ENCODE measurements at regions not wholly inside any gene's neighbourhood (a gene's known extent, or its start where the extent isn't known, plus 50 kb on each side); places are given as distances from the start of the nearest gene placed in this dataset.

DNA sequence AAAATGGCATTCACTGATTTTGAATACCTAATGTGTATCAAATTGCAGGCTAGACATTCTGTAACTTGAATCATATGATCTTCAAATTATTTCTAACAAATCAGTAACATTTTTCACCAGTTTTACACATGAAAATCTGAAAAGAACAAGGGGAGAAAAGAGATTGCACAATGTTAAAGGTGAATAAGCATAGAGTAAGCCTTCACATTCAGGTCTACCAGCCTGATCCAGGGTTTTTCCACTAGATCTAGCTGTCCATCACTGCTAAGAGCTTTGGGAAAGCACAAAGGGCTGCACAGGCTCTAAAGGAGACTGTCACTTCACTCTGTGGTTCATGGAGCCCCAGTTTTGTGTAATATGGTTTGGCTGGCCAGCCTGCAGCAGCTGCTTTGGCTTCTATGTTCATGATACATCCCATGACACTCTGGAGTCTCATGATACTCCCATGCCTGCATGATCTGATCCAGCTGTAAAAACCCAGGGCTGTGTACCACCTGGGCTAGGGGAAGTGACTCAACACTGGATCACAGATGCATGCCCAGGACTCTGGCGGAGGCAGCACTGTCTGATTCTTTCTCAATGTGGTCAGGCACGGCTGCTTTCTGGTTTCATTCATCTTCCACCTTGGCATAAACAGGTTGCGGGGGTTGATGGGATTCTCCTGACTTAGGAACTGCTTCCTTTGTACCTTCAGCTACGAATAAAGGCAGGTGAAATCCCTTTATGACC is 859.7 kb downstream of the GALC start:
- Mint-ChIP-seq H3K4me3 (no peak overlapping the region), H3K9me3 (peaks cover 9% of the 10 kb centered on the region), H3K4me1 (no peaks in the 10 kb centered on the region), H3K36me3 (ENCODE audit: low read depth) (no peaks in the 10 kb centered on the region), H3K27ac (no peak overlapping the region), H3K27me3 (no peaks in the 10 kb centered on the region)
- ATAC-seq (no peak), DNase-seq (no peak)

DNA sequence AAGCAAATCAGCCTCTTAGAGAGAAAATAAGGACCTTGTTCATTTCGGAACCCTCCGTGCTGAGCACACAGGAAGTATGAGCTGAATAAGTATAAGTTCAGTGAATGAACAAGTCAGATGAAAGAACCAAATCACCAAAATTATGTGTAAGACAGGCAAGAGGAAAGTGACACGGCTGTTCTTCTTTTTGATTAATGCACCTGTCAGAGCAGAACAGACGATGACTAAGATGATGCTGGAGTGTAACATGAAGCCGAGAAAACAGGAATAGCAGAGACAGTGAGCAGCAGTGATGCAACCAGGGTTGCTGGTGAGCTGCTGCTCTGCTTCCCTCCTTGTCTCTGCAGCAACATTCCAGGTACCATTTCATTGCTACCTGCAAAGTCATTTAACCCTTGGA is 861.1 kb downstream of the GALC start:
- Mint-ChIP-seq H3K9me3 (peaks cover 9% of the 10 kb centered on the region), H3K27ac (no peak overlapping the region), H3K36me3 (ENCODE audit: low read depth) (no peaks in the 10 kb centered on the region), H3K4me1 (no peaks in the 10 kb centered on the region), H3K27me3 (no peaks in the 10 kb centered on the region), H3K4me3 (no peak overlapping the region)
- no peak for ATAC-seq
- DNase-seq: no peak

DNA sequence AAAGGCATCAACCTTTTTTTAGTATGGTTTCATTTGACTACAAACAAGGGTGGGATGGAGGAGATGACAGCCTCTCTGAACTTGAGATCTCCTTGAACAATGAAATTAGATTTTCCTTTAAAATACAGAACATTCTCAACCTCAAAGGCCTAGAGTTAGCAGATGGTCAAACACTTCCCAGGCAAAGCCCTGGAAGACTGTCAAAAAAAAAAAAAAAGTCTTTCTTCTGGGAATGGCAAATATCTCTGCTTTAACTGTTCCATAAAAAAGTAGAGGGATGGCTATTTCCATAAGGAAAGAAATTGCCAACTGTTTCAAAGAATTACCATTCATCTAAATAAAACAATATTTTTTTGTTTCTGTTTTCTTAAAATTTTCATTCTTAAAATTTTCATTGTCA is 870.8 kb downstream of the GALC start:
- no peaks in the 10 kb centered on the region for H3K36me3 Mint-ChIP-seq (ENCODE audit: low read depth)

DNA sequence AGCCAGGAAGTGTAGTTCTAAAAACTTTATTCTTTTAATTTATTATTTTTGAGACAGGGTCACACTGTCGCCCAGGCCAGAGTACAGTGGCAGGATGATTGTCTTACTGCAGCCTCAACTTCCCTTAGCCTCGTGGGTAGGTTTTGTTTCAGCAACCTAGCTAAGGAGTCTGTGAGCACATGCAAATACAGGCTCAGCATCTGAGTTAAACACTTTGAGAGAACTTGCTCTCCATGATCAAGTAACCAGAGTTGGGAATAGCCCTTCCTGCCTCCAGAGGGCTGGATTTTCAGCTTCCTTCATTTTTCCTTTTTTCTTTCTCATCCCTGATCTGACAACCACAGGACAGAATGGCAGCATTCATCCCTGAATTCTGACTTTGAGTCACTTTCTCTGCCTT is 871.3 kb downstream of the GALC start:
- no peak for DNase-seq
- H3K27ac Mint-ChIP-seq: no peak overlapping the region
- no peak overlapping the region for H3K4me3 Mint-ChIP-seq
- H3K9me3 Mint-ChIP-seq: no peaks in the 10 kb centered on the region
- H3K27me3 Mint-ChIP-seq: no peaks in the 10 kb centered on the region
- H3K4me1 Mint-ChIP-seq: no peaks in the 10 kb centered on the region
- no peak for ATAC-seq
- no peaks in the 10 kb centered on the region for H3K36me3 Mint-ChIP-seq (ENCODE audit: low read depth)

More for the DNA sequence above, 870.8 kb downstream of the GALC start:
- Mint-ChIP-seq H3K27ac (no peak overlapping the region), H3K27me3 (no peaks in the 10 kb centered on the region), H3K9me3 (no peaks in the 10 kb centered on the region), H3K4me3 (no peak overlapping the region), H3K4me1 (no peaks in the 10 kb centered on the region)
- DNase-seq: no peak
- ATAC-seq: no peak

DNA sequence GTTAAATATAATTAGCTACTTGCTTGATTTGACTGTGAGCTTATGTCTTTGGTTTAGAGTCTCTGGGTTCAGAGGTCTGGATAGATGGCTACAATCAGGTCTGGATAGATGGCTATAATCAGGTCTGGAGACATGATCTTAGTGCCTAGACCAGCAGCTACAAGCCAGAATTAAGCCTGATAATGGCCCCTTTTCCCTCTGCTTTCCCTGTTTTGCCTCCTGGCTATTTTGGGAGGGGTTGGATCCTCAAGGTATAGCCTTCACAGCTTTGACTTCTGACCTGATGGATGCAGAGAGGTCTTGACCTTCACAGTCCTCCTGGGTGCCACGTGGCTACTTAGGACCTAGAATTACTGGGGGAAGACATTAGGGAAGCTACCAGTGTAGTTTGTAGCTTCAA is 877.7 kb downstream of the GALC start:
- H3K4me3 Mint-ChIP-seq: no peak overlapping the region
- ATAC-seq: no peak
- no peaks in the 10 kb centered on the region for H3K4me1 Mint-ChIP-seq
- peaks cover 4% of the 10 kb centered on the region for H3K9me3 Mint-ChIP-seq
- no peak overlapping the region for H3K27ac Mint-ChIP-seq
- H3K36me3 Mint-ChIP-seq (ENCODE audit: low read depth): no peaks in the 10 kb centered on the region
- peaks cover 2% of the 10 kb centered on the region for H3K27me3 Mint-ChIP-seq
- DNase-seq: no peak

DNA sequence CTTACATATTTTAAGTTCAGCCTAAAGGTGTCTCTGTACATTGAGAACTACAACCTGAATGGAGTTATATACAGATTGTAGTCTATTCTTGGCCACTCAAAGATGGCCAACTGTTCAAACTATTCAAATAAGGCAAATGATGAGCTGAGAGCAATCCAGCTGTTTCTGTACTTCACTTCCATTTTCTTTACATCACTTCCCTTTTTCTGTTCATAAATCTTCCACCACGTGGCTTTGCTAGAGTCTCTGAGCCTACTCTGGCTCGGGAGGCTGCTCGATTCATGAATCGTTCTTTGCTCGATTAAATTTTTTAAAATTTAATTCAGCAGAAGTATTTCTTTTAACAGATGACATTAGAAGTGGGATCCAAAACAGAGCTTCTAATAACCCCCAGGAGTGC is 879.7 kb downstream of the GALC start:
- peaks cover 4% of the 10 kb centered on the region for H3K9me3 Mint-ChIP-seq
- H3K27me3 Mint-ChIP-seq: peaks cover 2% of the 10 kb centered on the region
- ATAC-seq (no peak), DNase-seq (no peak)
- H3K4me1 Mint-ChIP-seq: no peaks in the 10 kb centered on the region
- no peak overlapping the region for H3K4me3 Mint-ChIP-seq
- no peak overlapping the region for H3K27ac Mint-ChIP-seq
- no peaks in the 10 kb centered on the region for H3K36me3 Mint-ChIP-seq (ENCODE audit: low read depth)

DNA sequence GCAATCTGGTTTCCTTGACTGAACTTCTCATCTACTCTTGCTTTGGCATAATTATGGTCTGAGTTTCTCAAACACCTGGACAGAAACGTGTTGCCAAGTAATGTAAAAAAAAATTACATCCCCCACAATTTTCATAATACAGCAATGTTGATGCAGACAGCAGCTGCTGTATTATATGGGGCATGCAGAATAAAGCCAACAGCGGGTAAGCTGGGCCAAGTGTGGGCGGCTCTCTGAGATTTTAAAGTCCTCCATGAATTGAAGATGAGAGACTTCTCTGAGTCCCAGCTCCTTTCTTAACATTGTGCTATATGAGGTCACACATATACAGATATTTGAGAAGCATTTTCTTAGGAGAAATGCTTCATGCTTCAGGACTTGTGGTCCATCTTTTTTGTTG is 881.2 kb downstream of the GALC start:
- Mint-ChIP-seq H3K4me1 (no peaks in the 10 kb centered on the region), H3K4me3 (no peak overlapping the region), H3K27me3 (peaks cover 2% of the 10 kb centered on the region), H3K9me3 (peaks cover 4% of the 10 kb centered on the region), H3K27ac (no peak overlapping the region), H3K36me3 (ENCODE audit: low read depth) (no peaks in the 10 kb centered on the region)
- ATAC-seq: no peak
- no peak for DNase-seq

DNA sequence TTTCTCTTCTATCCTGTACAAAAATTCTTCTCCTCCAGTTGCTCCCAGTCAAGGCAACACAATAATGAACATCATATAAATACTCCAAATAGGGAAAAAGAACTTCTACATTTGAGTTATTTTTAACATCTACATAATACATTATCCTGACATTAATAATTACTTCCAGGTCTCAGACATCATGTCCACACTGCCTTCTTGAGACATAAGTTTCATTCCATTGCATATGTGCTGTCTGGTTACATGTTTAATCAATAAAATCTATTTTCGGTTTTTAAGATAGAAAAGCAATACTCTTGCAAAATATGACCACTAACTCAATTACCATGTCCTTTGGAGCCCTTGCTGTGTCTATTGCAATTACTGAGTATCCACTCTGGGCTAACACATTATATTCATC is 881.9 kb downstream of the GALC start:
- no peak overlapping the region for H3K27ac Mint-ChIP-seq
- no peak for DNase-seq
- peaks cover 4% of the 10 kb centered on the region for H3K9me3 Mint-ChIP-seq
- no peaks in the 10 kb centered on the region for H3K4me1 Mint-ChIP-seq
- peaks cover 2% of the 10 kb centered on the region for H3K27me3 Mint-ChIP-seq
- no peak for ATAC-seq
- H3K36me3 Mint-ChIP-seq (ENCODE audit: low read depth): no peaks in the 10 kb centered on the region
- H3K4me3 Mint-ChIP-seq: no peak overlapping the region

DNA sequence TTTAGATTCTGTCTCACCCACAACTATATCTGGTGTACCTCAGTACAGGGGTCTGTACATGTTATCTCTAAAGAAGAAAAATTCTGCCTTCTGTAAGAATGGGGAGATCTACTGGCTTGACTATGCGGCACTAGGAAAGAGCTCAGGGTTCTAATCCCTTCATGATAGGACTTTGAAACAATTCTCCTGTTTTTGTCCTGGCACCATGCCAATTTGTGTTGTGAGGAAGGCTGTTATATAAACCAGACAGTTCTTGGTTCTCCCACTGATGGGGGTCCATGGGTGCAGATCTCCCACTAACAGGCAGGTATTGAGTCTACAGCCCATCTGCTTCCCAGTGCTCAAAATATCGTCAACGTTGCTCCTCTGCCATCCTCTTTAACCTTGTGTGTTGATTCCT is 883.7 kb downstream of the GALC start:
- H3K27ac Mint-ChIP-seq: no peak overlapping the region
- H3K4me1 Mint-ChIP-seq: no peaks in the 10 kb centered on the region
- no peaks in the 10 kb centered on the region for H3K36me3 Mint-ChIP-seq (ENCODE audit: low read depth)

DNA sequence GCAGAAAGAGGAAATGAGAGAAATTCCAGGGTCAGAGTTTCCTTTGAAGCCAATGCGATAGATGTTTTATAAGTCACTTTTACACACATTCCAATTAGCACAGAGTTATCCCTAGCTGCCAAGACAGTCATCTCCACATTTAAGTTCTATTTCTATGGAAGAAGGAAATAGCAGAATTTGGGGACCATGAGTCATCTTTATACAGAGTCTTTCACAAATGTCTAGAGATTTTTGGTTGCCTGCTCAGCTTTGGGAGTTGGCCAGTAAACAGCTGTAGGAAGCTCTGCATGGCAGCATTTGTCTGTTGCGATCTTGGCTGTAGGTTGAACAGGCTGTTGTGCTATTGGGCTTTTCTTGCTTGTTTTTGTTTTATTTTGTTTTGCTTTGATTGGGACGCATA is 884.3 kb downstream of the GALC start:
- H3K36me3 Mint-ChIP-seq (ENCODE audit: low read depth): no peaks in the 10 kb centered on the region
- H3K4me3 Mint-ChIP-seq: no peak overlapping the region
- no peaks in the 10 kb centered on the region for H3K4me1 Mint-ChIP-seq
- DNase-seq: no peak
- no peak overlapping the region for H3K27ac Mint-ChIP-seq
- peaks cover 2% of the 10 kb centered on the region for H3K27me3 Mint-ChIP-seq
- no peak for ATAC-seq
- H3K9me3 Mint-ChIP-seq: no peaks in the 10 kb centered on the region

More for the DNA sequence above, 883.7 kb downstream of the GALC start:
- H3K9me3 Mint-ChIP-seq: peaks cover 4% of the 10 kb centered on the region
- DNase-seq: no peak
- H3K27me3 Mint-ChIP-seq: peaks cover 2% of the 10 kb centered on the region
- no peak overlapping the region for H3K4me3 Mint-ChIP-seq
- ATAC-seq: no peak

DNA sequence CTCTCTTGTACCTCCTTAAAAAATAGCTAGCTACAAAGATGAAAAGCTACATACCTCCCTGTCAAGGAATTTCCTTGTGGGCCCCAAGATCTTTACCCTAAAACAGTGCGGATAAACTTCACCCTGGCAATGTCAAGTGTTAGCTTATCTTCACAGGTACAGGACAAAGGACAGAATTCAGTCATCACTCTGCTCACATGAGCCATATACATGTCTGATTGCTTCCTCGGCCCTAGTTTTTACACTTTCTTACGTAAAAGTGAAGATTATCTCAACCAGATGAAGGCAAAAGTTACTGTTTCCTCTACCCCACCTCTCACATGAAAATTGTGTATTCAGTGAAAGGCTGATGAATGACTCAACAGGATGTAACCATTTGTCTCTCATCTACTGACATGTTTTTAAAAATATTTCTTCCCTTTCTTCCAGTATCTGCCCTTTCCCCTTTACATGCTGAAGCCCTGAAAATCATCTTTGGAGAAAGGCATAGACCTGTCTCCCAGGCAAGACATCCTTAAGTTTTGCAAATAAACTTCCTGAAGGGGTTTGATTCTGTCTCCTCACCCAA is 890.1 kb downstream of the GALC start:
- Mint-ChIP-seq H3K27me3 (no peaks in the 10 kb centered on the region), H3K27ac (no peak overlapping the region), H3K4me3 (no peak overlapping the region), H3K36me3 (ENCODE audit: low read depth) (no peaks in the 10 kb centered on the region), H3K4me1 (no peaks in the 10 kb centered on the region), H3K9me3 (peaks cover 11% of the 10 kb centered on the region)
- ATAC-seq: no peak
- DNase-seq: no peak

DNA sequence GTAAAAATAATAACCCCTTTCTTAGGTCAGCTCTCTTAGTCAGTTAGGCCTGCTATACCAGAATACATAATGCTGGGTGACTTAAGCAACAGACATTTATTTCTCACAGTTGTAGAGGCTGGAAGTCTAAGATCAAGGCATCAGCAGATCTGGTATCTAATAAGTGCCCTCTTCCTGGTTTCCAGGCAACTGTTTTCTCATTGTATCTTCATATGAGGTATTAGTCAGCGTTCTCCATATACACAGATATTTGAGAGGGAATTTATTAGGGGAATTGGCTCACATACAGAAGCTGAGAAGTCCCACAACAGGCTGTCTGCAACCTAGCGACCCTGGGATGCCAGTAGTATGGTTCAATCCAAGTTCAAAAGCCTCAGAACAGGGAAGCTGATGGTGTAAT is 896.0 kb downstream of the GALC start:
- DNase-seq: no peak
- H3K36me3 Mint-ChIP-seq (ENCODE audit: low read depth): no peaks in the 10 kb centered on the region
- peaks cover 13% of the 10 kb centered on the region for H3K9me3 Mint-ChIP-seq
- H3K27me3 Mint-ChIP-seq: no peaks in the 10 kb centered on the region
- no peaks in the 10 kb centered on the region for H3K4me1 Mint-ChIP-seq
- no peak overlapping the region for H3K27ac Mint-ChIP-seq
- ATAC-seq: no peak
- H3K4me3 Mint-ChIP-seq: no peak overlapping the region

DNA sequence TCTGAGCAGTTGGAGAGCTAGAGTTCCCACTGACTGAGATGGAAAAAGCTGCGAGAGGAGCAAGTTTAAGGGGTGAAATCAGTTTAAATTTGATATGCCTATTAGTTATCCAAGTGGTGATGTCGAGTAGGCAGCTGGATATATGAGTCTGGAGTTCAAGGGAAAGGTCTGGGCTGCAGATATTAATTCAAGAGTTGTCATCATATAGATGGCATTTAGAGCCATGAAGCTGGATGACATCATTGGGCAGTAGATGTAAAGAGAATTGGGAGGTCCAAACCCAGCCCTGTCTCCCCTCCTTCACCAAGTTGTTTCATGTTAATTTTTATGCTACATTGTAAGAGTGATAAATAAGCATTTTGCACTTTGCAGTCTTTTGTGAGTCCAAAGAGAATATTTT is 898.1 kb downstream of the GALC start:
- H3K9me3 Mint-ChIP-seq: peaks cover 7% of the 10 kb centered on the region
- no peak overlapping the region for H3K27ac Mint-ChIP-seq
- no peak for DNase-seq
- no peaks in the 10 kb centered on the region for H3K27me3 Mint-ChIP-seq
- no peaks in the 10 kb centered on the region for H3K36me3 Mint-ChIP-seq (ENCODE audit: low read depth)
- no peaks in the 10 kb centered on the region for H3K4me1 Mint-ChIP-seq
- no peak overlapping the region for H3K4me3 Mint-ChIP-seq
- ATAC-seq: no peak

DNA sequence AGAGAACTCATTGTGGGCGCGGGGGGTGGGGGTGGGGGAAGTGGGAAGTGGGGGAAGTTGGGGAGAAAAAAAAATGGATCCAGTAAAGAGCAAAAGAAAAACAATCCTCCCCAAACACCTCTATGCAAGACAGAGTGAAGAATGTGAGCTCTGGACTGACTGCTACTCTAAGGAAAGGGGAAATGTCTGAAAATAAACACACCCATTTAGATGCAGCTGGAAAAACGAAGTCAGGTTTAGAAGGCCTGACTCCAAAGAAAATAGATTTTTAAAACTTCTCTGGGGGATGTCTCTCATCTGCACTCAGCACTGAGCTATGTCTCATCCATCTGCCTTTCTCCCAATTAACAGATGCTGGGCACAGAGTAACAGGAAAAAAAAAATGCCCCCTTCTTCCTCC is 904.4 kb downstream of the GALC start:
- no peaks in the 10 kb centered on the region for H3K36me3 Mint-ChIP-seq (ENCODE audit: low read depth)
- no peak overlapping the region for H3K27ac Mint-ChIP-seq
- H3K4me1 Mint-ChIP-seq: no peaks in the 10 kb centered on the region

DNA sequence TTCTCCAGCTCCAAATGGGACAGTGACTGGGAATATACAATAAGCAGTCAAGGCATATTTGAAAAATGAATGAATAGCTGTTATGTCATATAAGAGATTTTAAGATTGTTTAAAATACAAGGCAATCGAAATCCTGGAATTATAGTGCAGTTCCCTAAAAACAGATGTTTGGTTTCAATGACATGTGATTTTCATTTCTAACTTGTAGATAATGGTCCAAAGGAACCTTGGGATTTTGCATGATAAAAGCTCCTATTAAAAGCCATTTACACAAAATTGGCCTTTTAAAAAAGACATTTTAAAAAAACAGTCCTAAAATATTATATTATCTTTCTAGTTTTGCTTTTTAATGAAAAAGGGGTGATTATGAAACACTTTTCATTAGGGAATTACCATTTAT is 905.1 kb downstream of the GALC start:
- Mint-ChIP-seq H3K4me1 (no peaks in the 10 kb centered on the region), H3K4me3 (no peak overlapping the region), H3K27ac (no peak overlapping the region), H3K9me3 (peaks cover 11% of the 10 kb centered on the region), H3K36me3 (ENCODE audit: low read depth) (no peaks in the 10 kb centered on the region), H3K27me3 (no peaks in the 10 kb centered on the region)
- no peak for DNase-seq
- ATAC-seq: no peak

More for the DNA sequence above, 904.4 kb downstream of the GALC start:
- peaks cover 11% of the 10 kb centered on the region for H3K9me3 Mint-ChIP-seq
- no peak for ATAC-seq
- H3K27me3 Mint-ChIP-seq: no peaks in the 10 kb centered on the region
- no peak overlapping the region for H3K4me3 Mint-ChIP-seq
- no peak for DNase-seq

DNA sequence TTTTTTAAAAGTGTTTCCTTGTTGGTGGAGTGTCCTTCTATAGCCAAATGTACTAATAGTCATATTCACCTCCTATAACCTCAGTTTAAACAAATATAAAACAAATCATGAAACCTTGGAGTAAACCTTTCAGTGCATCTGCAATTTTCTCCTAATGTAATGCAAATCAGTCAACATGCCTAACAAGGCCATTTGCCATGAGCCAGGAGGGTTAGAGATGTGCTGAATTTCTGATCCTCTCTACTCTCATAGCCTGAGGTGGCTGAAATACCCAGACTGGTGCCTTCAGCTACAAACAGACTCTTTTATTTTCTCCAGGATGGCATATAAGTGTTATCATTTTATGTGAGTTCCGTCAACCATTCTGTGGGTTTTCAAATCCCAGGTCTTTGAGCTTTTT is 908.1 kb downstream of the GALC start:
- DNase-seq (no peak), ATAC-seq (no peak)
- H3K4me3 Mint-ChIP-seq: no peak overlapping the region
- H3K27me3 Mint-ChIP-seq: no peaks in the 10 kb centered on the region
- H3K9me3 Mint-ChIP-seq: peaks cover 22% of the 10 kb centered on the region
- no peaks in the 10 kb centered on the region for H3K36me3 Mint-ChIP-seq (ENCODE audit: low read depth)
- H3K27ac Mint-ChIP-seq: no peak overlapping the region
- no peaks in the 10 kb centered on the region for H3K4me1 Mint-ChIP-seq
